GM21447 (cell line): ENCODE measurements at regions not wholly inside any gene's neighbourhood (a gene's known extent, or its start where the extent isn't known, plus 50 kb on each side); places are given as distances from the start of the nearest gene placed in this dataset.

Experiments used
- ATAC-seq: cut with Tn5 transposase; IDR thresholded peaks from one replicate; pipeline ENCODE4 v1.9.1; 2021; ENCODE audit not compliant: unreplicated experiment

DNA sequence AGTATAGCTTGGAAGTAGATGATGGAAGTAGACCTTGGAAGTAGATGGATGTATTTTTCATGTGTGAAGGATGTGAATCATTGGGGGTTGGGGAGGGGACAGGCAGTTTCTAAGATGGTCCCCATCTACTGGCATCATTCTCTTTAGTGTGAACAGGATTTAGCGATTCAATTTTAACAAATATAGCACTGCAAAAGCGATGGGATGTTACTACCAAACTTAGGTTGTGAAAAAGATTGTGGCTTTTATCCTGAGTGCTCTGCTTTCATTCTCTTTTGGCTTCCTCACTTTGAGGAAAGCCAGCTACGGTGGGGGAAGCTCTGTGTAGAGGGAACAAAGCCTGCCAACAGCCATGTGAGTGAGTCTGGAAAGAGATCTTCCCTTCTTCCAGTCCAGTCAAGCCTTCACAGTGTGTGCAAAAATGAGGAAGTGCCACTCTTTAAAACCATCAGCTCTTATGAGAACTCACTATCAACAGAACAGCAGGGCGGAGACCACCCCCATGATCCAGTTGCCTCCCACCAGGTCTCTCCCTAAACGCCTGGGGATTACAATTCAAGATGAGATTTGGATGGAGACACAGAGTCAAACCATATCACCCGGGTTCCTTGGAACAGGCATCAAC lies 441.4 kb downstream of the SH3GL2 start:
- ATAC-seq, result no peak

DNA sequence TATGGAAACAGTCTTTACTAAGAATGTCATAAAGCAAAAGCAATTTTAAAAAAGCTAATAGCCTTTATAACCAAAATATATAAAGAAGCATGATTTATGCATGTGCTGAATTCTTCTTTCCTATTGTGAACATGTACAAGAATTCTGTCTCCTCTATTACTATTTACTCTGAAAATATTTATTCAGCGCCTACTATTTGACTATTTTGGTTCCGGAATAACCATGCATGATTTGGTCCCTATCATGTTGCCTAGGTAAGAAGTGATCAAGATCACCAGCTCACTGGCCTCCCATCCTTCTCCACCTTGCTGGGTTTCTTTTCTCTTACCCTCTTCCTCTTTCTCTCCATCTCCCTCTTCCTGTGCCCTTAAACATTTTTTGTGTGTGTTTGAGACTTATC lies 443.8 kb downstream of the SH3GL2 start:
- ATAC-seq, result no peak

DNA sequence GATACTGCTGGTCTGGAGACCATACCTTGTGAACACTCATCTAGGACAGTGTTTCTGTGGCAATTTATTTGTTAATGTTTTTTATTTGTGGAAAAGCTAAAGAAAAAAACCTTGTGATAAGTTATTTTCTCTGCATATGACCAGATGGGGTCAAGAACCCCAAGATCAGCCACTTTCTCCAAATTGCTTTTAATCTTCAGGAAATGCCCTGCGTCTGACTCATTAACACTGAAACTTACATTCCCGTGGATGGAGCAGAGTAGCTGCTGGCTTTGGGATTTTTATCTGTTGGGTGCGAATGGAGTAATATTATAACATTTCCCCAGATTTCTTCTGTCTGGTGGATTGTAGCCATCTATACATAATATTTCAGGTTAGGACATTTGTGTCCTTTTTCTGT lies 444.5 kb downstream of the SH3GL2 start:
- no peak for ATAC-seq

DNA sequence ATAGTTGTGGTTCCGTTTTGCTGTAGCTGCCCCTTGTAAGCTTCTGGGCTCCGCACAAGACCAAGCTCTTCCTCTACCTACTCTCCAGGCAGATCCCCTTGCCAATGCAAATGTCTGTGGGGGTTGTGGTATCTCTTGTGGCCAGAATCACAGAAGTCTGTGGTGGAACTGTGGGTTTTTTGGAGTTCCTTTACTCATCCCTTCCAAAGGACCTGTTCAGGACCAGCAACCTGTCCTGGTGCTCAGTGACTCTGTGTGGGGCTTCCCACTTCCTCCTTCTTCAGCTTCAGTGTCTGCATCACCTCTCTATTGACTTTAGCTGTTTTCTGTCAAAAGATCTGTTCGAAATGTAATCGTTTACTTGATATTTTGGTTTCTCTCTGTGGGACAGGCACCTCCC lies 441.3 kb upstream of the ADAMTSL1 start:
- no peak for ATAC-seq

GRCh38 chr9:18036422-18037187 lies 437.3 kb upstream of the ADAMTSL1 start:
- ATAC-seq, result no peak

DNA sequence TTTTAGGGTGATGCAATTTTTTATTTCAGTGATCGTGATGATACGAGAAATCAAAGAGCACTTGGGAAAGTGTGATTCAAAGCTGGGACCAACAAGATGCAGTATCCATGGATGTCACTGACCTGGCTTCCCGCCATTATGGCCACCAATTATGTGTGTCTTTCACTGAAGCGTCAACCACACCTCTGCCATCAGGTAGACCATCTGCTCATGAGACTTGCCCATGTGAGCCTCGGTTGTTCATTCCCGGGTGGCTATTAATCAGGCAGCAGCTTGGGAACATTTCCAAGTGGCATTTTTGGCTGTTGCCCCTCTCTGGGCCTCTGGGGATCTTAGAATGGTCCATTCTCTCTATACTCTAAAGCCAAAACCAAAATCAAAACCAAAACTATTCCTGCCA lies 436.0 kb upstream of the ADAMTSL1 start:
- ATAC-seq, result no peak

GRCh38 chr9:18040327-18040726 lies 433.6 kb upstream of the ADAMTSL1 start:
- ATAC-seq, result no peak

GRCh38 chr9:18043978-18044377 lies 430.0 kb upstream of the ADAMTSL1 start:
- ATAC-seq, result no peak

- no peak for ATAC-seq
These were observed 428.6 kb upstream of the ADAMTSL1 start for GRCh38 chr9:18045326-18045725.

DNA sequence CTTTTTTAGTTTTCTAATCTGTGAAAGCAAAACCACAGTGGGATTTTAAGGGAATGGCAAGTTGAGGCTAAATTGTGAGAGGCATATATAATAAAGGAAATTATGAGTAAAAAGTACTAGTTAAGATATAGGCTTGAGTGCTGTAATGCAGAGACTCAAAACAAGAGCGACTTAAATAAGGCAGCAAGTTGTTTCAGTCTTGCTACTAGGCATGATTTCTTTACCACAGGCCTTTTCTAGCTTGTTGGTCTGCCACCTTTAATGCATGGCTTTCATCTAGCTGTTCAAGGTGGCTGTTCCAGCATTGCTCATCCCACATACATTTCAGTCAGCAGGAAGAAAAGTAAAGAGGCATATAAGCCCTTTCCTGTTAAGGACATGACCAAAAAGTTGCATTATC lies 427.9 kb upstream of the ADAMTSL1 start:
- ATAC-seq, result no peak

DNA sequence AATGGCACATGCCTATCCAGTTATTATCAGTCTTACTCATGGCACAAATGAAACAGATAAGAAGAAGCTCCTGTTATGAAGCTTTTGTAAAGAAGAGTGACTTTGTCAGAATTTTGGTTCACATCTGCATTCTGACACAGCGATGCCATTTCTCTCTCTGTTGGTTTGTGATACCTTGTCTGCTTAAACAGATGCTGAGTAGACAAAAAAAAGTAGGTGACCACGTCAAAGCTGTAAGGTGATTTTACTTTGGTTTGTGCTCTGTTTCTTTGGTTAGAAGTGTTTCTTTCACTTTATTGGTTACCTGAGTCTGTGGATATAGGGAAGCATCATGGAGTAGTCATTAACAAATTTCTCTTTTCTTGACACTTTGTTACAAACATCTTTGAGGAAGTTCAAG lies 422.3 kb upstream of the ADAMTSL1 start:
- no peak for ATAC-seq

DNA sequence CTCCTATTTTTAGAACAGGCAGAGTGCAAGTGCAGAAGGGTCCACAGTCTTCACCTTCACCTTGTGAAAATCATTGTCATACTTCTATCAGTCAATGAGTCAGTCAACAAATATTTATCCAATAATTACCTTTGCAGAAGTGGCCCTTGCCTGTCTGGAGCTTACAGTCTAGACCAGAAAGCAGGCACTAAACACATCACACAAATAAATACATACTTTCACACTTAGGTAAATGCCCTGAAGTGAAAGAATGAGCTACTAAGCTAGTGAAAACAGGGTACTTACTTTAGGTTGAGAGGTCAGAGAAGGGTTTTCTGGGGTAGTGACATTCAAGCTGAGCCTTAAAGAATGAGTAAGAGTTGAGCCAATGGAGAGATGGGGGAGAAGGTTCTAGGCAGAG lies 421.9 kb upstream of the ADAMTSL1 start:
- no peak for ATAC-seq

DNA sequence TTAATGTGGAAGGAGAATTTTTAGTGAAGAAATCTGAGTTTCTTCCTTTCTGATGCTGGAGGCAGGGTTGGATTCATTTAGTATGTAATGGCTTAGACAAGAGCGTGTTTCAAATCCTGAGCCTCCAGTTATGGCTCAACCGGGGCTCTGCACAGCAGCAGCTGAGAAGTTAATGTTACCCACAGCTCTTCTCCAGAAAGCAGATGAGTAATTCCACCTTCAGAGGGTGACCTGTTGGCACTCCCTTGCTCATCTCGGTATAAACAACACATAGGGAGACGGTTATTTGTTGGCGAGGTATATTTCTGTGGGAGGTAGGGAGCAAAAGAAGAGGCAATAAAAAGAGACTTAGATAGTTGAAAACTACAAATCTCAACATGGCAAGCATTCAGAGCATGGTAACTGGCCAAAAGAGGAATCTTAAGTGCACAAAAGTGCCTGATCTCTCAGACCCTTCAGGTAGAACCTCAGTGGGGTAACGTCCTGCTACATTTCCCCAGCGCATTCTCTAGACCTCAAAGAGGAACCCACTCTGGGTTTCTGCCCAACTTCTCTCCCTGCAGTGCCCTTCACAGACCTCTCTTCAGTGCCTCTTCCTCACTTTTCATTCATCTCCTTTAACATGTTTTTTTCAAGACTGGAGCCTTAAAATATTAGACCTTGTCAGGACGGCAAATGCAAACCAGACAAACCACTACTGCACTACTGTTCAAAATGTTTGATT lies 417.5 kb upstream of the ADAMTSL1 start:
- ATAC-seq, result peak; percentile 9

GRCh38 chr9:18056993-18057369 lies 417.0 kb upstream of the ADAMTSL1 start:
- ATAC-seq, result peak; percentile 98

DNA sequence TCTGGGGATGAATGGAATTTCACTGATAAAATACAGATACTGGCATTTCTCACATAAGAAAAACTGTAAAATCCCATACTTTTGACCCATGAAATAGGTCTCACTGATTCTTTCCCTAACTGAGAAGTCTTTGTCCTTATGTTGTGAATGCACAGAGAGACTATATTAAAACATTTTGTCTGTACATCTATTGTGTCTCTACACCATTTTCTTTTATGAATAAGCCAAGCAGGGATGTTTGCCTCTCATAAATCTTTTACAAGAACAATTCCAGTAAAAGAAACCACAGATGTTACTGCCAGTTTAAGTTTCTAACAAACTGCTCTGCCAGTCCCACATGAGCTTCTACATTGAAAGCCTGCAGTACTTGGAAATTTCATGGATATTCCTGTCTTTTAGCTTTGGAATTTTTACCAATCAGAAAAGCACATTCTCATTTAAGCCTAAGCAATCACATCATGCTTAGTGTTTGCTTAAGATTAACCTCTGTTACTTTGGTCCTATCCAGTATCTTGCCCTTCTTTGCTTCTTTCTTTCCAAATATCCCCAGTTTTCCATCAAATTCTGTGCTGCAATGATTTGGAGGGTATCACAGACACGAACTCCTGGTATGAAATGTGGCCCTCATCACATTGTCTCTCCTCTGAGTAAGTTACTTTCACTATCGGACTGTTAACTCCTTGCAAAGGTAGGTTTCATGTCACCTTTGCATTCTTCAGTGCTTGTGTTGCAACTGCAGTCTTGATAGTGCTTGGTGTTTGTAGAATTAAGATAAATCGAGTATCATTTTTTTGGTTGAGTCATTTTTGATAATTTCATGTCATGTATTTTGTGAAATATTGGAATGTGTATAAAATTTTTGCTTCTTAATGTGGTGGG lies 415.1 kb upstream of the ADAMTSL1 start:
- ATAC-seq, result no peak

GRCh38 chr9:18059447-18059846 lies 414.5 kb upstream of the ADAMTSL1 start:
- no peak for ATAC-seq

- ATAC-seq, result no peak
These were observed 413.6 kb upstream of the ADAMTSL1 start for GRCh38 chr9:18060269-18060934.

DNA sequence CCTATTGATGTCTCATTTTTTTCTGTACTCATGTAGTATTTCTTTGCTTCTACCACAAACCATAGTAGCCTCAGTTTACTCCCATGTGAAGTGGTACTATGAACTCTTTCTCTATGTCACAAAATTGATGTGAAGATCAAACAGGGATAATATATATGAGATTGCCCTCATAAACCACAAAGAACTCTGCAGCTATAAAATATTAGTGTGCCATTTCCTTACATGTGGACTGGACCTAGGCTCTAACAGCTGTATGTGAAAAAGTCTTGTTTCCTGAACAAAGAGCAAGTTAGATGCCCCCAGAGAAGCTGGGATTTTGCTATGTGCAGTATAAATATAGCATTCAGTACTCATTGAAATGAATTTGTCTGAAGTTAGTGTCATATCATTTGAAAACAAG lies 412.6 kb upstream of the ADAMTSL1 start:
- ATAC-seq, result no peak

DNA sequence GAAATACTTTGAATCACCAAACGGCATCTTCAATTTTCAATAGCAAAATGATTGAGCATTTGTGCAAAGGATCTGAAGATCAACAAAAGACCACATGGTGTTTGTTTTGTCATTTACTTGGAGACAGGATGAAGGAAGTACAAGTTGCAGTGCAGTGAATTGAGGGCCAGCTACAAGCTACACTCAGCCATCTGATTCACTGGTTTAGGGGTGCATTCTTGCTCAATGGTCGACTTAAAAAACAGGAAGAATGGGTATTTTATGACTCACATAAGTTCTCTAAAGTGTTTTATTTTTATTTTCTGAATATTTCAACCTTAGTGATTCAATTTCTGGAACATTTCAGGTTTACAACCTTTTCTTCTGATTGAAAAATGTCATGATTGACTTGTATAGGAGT lies 412.1 kb upstream of the ADAMTSL1 start:
- ATAC-seq, result no peak

DNA sequence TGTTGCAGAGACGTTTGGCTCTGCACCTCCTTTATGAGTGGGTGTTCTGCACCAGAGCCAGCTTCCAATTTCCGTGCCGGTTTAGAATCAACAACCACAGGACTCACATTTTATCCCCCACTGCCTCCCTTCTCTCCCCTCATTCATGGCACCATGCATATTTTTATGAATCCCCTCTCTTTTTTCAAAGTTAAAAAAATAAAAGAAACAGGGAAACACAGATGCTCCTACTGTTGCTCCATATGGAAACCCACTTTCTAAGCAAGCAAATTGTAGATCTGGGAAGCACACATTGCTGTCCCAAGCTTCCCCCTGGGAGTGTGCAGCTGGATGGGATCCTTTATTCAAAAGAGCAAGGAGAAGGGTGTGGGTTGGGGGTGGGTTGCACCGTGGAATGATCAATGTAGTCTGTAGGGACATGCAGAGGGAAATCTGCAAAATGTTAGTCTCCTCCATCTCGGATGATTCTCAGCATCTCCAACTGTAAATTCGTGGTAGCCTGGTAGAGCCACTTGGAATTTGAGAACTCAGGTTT lies 410.0 kb upstream of the ADAMTSL1 start:
- no peak for ATAC-seq
